GM19025 (cell line): ENCODE measurements at regions not wholly inside any gene's neighbourhood (a gene's known extent, or its start where the extent isn't known, plus 50 kb on each side); places are given as distances from the start of the nearest gene placed in this dataset.

Experiments
- ATAC-seq: cut with Tn5 transposase; IDR thresholded peaks from one replicate; pipeline ENCODE4 v1.9.1; 2021; ENCODE audit warnings: mild to moderate bottlenecking, low read depth, moderate library complexity; ENCODE audit not compliant: unreplicated experiment

- no peak for ATAC-seq
These were observed 58.4 kb downstream of the ARL4C start for GRCh38 chr2:234438305-234438977.

GRCh38 chr2:234437642-234438304 is 59.1 kb downstream of the ARL4C start:
- ATAC-seq, result no peak

- ATAC-seq, result no peak
These were observed 60.4 kb downstream of the ARL4C start for GRCh38 chr2:234436482-234436837.

GRCh38 chr2:234435836-234436481 is 60.9 kb downstream of the ARL4C start:
- ATAC-seq, result no peak

- ATAC-seq, result no peak
These were observed 63.7 kb downstream of the ARL4C start for GRCh38 chr2:234433201-234433600.

GRCh38 chr2:234430871-234431270 is 66.0 kb downstream of the ARL4C start:
- ATAC-seq, result no peak

- no peak for ATAC-seq
These were observed 67.6 kb downstream of the ARL4C start for GRCh38 chr2:234429265-234429664.

GRCh38 chr2:234427081-234428061 is 69.5 kb downstream of the ARL4C start:
- ATAC-seq, result no peak

- ATAC-seq, result no peak
These were observed 70.3 kb downstream of the ARL4C start for GRCh38 chr2:234426616-234427015.

GRCh38 chr2:234425639-234426603 is 71.0 kb downstream of the ARL4C start:
- peak; percentile 86 for ATAC-seq

- ATAC-seq, result no peak
These were observed 73.0 kb downstream of the ARL4C start for GRCh38 chr2:234423884-234424283.

- no peak for ATAC-seq
These were observed 73.9 kb downstream of the ARL4C start for GRCh38 chr2:234422981-234423431.

GRCh38 chr2:234422273-234422732 is 74.6 kb downstream of the ARL4C start:
- ATAC-seq, result no peak

GRCh38 chr2:234420408-234420807 is 76.5 kb downstream of the ARL4C start:
- ATAC-seq, result no peak

GRCh38 chr2:234419726-234420125 is 77.2 kb downstream of the ARL4C start:
- ATAC-seq, result no peak

GRCh38 chr2:234415706-234416105 is 81.2 kb downstream of the ARL4C start:
- ATAC-seq, result no peak

- ATAC-seq, result no peak
These were observed 82.3 kb downstream of the ARL4C start for GRCh38 chr2:234414596-234414995.

- no peak for ATAC-seq
These were observed 84.2 kb downstream of the ARL4C start for GRCh38 chr2:234412726-234413125.

- peak; percentile 97 for ATAC-seq
These were observed 85.1 kb downstream of the ARL4C start for GRCh38 chr2:234411793-234412192.
